PC-9 (cell line): ENCODE measurements at regions not wholly inside any gene's neighbourhood (a gene's known extent, or its start where the extent isn't known, plus 50 kb on each side); places are given as distances from the start of the nearest gene placed in this dataset.

Experiments
- BruUV-seq: library from RNA; stranded (reverse); fragments of 400-500 nt; replicated peaks from 2 replicates; lab custom pipeline; 2021; lab: Mats Ljungman, UMichigan
- CTCF ChIA-PET: fragments of 300-600 bp; sonication (Branson Sonifier 250); formaldehyde crosslinking; loops from one replicate; lab custom pipeline; 2022; ENCODE audit warnings: antibody characterized with exemption; lab: Charles Lee
- POLR2A ChIA-PET: fragments of 300-600 bp; sonication (Branson Sonifier 250); formaldehyde crosslinking; loops from one replicate; lab custom pipeline; 2022; ENCODE audit warnings: antibody characterized with exemption; ENCODE audit not compliant: unreplicated experiment; lab: Charles Lee
- DNase-seq, 2 experiments: peaks; one replicate each; pipeline versions ENCODE4 v3.0.0 to v3.0.0-alpha.2; 2015 to 2022; ENCODE audit warnings: mixed read lengths in 1 of 2
- H2AFZ ChIP-seq: fragments of 200-600 bp; sonication (generic); 2 replicates; pipeline ENCODE4 v1.8.1; 2017; ENCODE audit warnings: antibody characterized with exemption
- H3F3A ChIP-seq: fragments of 200-600 bp; sonication (generic); 2 replicates; pipeline ENCODE4 v1.8.1; 2017; ENCODE audit warnings: antibody characterized with exemption, mild to moderate bottlenecking, low read depth; ENCODE audit not compliant: insufficient read depth
- H3K27ac ChIP-seq: fragments of 200-600 bp; sonication (generic); 2 replicates; pipeline ENCODE4 v1.6.1; 2016; ENCODE audit warnings: mixed run types
- H3K27me3 ChIP-seq: fragments of 200-600 bp; sonication (generic); 2 replicates; pipeline ENCODE4 v1.6.1; 2016; ENCODE audit warnings: low read depth, mixed run types; ENCODE audit not compliant: insufficient read depth
- H3K36me3 ChIP-seq: fragments of 200-600 bp; sonication (generic); 2 replicates; pipeline ENCODE4 v1.6.1; 2016; ENCODE audit warnings: low read depth, mixed run types
- H3K4me1 ChIP-seq: fragments of 200-600 bp; sonication (generic); replicated peaks from 2 replicates; pipeline ENCODE4 v1.6.1; 2016; ENCODE audit warnings: mixed run types; ENCODE audit not compliant: insufficient read depth
- H3K4me2 ChIP-seq: fragments of 200-600 bp; sonication (generic); 2 replicates; pipeline ENCODE4 v1.6.1; 2017; ENCODE audit warnings: mixed run types
- H3K4me3 ChIP-seq: fragments of 200-600 bp; sonication (generic); 2 replicates; pipeline ENCODE4 v1.6.1; 2016; ENCODE audit warnings: mixed run types
- H3K79me2 ChIP-seq: fragments of 200-600 bp; sonication (generic); 2 replicates; pipeline ENCODE4 v1.6.1; 2017; ENCODE audit warnings: low read depth, mixed run types
- H3K9me2 ChIP-seq: fragments of 200-600 bp; sonication (generic); 2 replicates; pipeline ENCODE4 v1.8.1; 2017; ENCODE audit warnings: mild to moderate bottlenecking; ENCODE audit not compliant: insufficient read depth
- H3K9me3 ChIP-seq: fragments of 200-600 bp; sonication (generic); 2 replicates; pipeline ENCODE4 v1.8.1; 2016; ENCODE audit warnings: low read depth; ENCODE audit not compliant: insufficient read depth
- H4K20me1 ChIP-seq: fragments of 200-600 bp; sonication (generic); 2 replicates; pipeline ENCODE4 v1.8.1; 2017; ENCODE audit not compliant: insufficient read depth
- EZH2 ChIP-seq: fragments of 200-600 bp; sonication (generic); IDR thresholded peaks from 2 replicates; pipeline ENCODE4 v1.8.0; 2017; ENCODE audit warnings: antibody characterized with exemption, low read depth
- intact Hi-C: fragments of 100-400 bp; cut with micrococcal nuclease; formaldehyde crosslinking; loops from one replicate; pipeline ENCODE4 v1.10.0; 2022; ENCODE audit not compliant: unreplicated experiment
- TF ChIP-seq, protein P1 (sequence below): fragments of 200-600 bp; sonication (generic); conservative IDR thresholded peaks from 2 replicates; pipeline ENCODE4 v1.6.1; 2017; ENCODE audit warnings: mixed run types, antibody characterized with exemption, mild to moderate bottlenecking, moderate library complexity

DNA sequence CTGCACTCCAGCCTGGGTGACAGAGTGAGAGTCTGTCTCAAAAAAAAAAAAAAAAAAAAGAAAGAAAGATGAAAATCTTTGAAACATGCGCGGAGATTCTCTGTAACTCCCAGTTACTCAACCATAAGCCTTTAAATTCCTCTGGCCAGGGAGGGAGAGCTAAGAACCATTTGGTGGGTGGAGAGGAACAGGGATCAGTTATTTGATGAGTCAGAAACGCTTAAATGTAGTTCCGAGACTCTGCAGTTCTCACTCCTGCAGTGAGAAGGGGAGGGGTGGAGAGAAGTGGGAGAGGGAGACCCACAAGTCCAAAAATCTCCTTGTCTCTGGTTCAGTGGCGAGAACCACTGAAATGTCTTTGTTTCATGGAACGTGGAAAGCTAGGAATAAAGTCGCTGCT is 266.7 kb downstream of the SOX9 start:
- Histone ChIP-seq H2AFZ (no peak overlapping the region), H3K4me3 (no peak overlapping the region), H3K4me1 (peaks cover 72% of the 10 kb centered on the region)

DNA sequence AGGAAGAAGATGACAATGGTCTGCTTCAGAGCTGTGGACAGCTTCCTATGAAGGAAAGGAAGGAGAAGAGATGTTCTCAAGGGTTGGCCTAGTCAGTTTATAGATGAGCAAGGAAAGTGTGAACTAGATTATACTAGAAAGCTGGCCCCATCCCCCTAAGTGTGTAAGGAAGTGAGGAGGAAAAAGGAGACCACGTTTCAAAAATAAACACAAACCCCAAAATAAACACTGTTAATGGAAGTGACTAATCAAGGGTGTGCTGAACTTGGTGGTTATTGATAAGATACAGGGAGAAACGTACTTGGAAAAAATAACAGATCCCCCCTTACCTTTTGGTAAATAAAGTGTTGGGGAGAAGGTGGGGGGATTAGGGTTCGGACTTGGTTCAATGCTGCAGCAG is 267.1 kb downstream of the SOX9 start:
- Histone ChIP-seq H3F3A (peaks cover 65% of the 10 kb centered on the region), H3K79me2 (peaks cover 18% of the 10 kb centered on the region; the same call in 1 of the 2 replicates), H3K4me1 (peaks cover 76% of the 10 kb centered on the region), H3K27ac (peak overlapping the region; percentile 87), H4K20me1 (no peaks in the 10 kb centered on the region), H3K9me2 (no peaks in the 10 kb centered on the region), H3K9me3 (no peaks in the 10 kb centered on the region), H2AFZ (no peak overlapping the region), H3K27me3 (no peaks in the 10 kb centered on the region), H3K4me3 (no peak overlapping the region), H3K4me2 (peak overlapping the region; percentile 45), H3K36me3 (no peaks in the 10 kb centered on the region)
- BruUV-seq, result no TSS peak
- no peak for DNase-seq
- TF ChIP-seq, protein P1, sequence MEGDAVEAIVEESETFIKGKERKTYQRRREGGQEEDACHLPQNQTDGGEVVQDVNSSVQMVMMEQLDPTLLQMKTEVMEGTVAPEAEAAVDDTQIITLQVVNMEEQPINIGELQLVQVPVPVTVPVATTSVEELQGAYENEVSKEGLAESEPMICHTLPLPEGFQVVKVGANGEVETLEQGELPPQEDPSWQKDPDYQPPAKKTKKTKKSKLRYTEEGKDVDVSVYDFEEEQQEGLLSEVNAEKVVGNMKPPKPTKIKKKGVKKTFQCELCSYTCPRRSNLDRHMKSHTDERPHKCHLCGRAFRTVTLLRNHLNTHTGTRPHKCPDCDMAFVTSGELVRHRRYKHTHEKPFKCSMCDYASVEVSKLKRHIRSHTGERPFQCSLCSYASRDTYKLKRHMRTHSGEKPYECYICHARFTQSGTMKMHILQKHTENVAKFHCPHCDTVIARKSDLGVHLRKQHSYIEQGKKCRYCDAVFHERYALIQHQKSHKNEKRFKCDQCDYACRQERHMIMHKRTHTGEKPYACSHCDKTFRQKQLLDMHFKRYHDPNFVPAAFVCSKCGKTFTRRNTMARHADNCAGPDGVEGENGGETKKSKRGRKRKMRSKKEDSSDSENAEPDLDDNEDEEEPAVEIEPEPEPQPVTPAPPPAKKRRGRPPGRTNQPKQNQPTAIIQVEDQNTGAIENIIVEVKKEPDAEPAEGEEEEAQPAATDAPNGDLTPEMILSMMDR, result no peak
- no peak for TF ChIP-seq EZH2
- POLR2A ChIA-PET, result interaction anchor here (0.7 kb wide), 1 partner anchor 10 kb away, joined by 4 read pairs; no protein-coding TSS in a partner anchor
- CTCF ChIA-PET, result interaction anchor here (0.5 kb wide), 1 partner anchor 135 kb away, joined by 3 read pairs; no protein-coding TSS in a partner anchor
- intact Hi-C loops, result loop anchor here (1.0 to 5.0 kb wide), 5 partner anchors 29 to 1269 kb away; no protein-coding TSS in a partner anchor

More for the DNA sequence above, 266.7 kb downstream of the SOX9 start:
- H3K27ac ChIP-seq, result peak overlapping the region; percentile 87
- intact Hi-C loops, result loop anchor here (2.0 to 5.0 kb wide), 2 partner anchors 49 to 235 kb away; no protein-coding TSS in a partner anchor
- H3K4me2 ChIP-seq, result peak overlapping the region; percentile 45
- CTCF ChIA-PET, result interaction anchor here (0.5 kb wide), 1 partner anchor 135 kb away, joined by 3 read pairs; no protein-coding TSS in a partner anchor
- H3K9me3 ChIP-seq, result no peaks in the 10 kb centered on the region
- H3K36me3 ChIP-seq, result no peaks in the 10 kb centered on the region
- H3F3A ChIP-seq, result peaks cover 62% of the 10 kb centered on the region
- H4K20me1 ChIP-seq, result no peaks in the 10 kb centered on the region
- POLR2A ChIA-PET, result interaction anchor here (0.7 kb wide), 2 partner anchors 10 to 21 kb away, joined by 4 to 5 read pairs; no protein-coding TSS in a partner anchor
- H3K9me2 ChIP-seq, result no peaks in the 10 kb centered on the region
- H3K79me2 ChIP-seq, result peaks cover 18% of the 10 kb centered on the region; the same call in 1 of the 2 replicates
- H3K27me3 ChIP-seq, result no peaks in the 10 kb centered on the region
- BruUV-seq, result no TSS peak
- peak; percentile 32 to 76 for DNase-seq
- TF ChIP-seq EZH2, result no peak

DNA sequence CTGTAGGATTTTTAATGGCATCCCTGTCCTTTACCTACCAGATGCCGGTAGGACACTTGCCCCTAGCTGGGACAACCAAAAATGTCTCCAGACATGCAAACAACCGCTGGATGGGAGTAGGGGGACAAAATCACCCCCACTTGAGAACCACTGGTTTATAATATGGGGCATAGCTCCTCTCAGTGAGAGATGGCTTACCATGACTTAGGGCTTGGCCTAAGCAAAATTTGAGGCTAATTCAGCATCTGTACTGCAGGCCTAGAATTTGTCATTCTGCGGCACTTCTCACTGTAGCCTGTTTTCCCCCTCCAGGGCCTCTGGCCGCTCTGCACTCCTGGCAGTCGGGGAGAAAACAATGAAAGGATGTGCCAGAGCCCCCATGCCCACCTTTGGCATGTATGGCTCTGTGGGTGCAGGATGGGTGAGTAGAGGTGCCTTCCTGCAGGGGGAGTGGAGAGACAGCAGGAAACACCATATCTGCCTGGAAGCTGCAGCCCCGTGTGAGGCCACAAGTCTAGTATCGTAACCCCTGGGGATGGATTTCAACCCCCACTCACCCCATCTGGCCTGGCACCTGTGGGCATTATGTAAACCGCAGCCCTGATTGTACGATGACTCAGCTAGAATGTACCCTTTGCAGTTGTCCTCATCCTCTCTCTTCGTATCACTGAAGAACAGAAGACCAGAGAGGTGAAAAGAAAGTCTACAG is 268.1 kb downstream of the SOX9 start:
- H3K27me3 ChIP-seq, result no peaks in the 10 kb centered on the region
- intact Hi-C loops, result loop anchor here (1.0 to 5.0 kb wide), 7 partner anchors 18 to 1270 kb away; no protein-coding TSS in a partner anchor
- peaks cover 23% of the 10 kb centered on the region; the same call in 1 of the 2 replicates for H3K79me2 ChIP-seq
- DNase-seq, result peak; percentile 86 to 89
- peak overlapping the region; percentile 58 for H3K4me2 ChIP-seq
- ChIA-PET CTCF (interaction anchor here (0.6 to 1.3 kb wide), 3 partner anchors 22 to 266 kb away, joined by 5 to 10 read pairs (median 7); no protein-coding TSS in a partner anchor), POLR2A (interaction anchor here (0.7 kb wide), 1 partner anchor 25 kb away, joined by 3 read pairs; no protein-coding TSS in a partner anchor)
- H3K9me2 ChIP-seq, result no peaks in the 10 kb centered on the region
- no peak overlapping the region for H3K4me3 ChIP-seq
- H2AFZ ChIP-seq, result no peak overlapping the region
- no TSS peak for BruUV-seq
- H3K36me3 ChIP-seq, result no peaks in the 10 kb centered on the region
- no peak for TF ChIP-seq EZH2
- TF ChIP-seq, protein P1, result peak; percentile 63
- H4K20me1 ChIP-seq, result no peaks in the 10 kb centered on the region
- H3K9me3 ChIP-seq, result no peaks in the 10 kb centered on the region
- H3F3A ChIP-seq, result peaks cover 73% of the 10 kb centered on the region
- peak overlapping the region; percentile 87 for H3K27ac ChIP-seq
- H3K4me1 ChIP-seq, result peaks cover 86% of the 10 kb centered on the region
